IMR-90 (cell line): ENCODE measurements at regions not wholly inside any gene's neighbourhood (a gene's known extent, or its start where the extent isn't known, plus 50 kb on each side); places are given as distances from the start of the nearest gene placed in this dataset.

Source experiments
- ATAC-seq: fragments of 200-7000 bp; cut with Tn5 transposase; 2 replicates; pipeline ENCODE4 v1.9.1; 2020; ENCODE audit warnings: low read depth, mild to moderate bottlenecking, moderate library complexity
- BruUV-seq: library from RNA; stranded (reverse); fragments of 400-500 nt; replicated peaks from 2 replicates; lab custom pipeline; 2021; lab: Mats Ljungman, UMichigan
- CTCF ChIA-PET: fragments of 300-600 bp; formaldehyde crosslinking; extraction: SDS; loops from one replicate; lab custom pipeline; 2021; ENCODE audit warnings: antibody characterized with exemption; lab: Yijun Ruan, JAX
- POLR2A ChIA-PET: fragments of 300-600 bp; sonication (Branson Sonifier 250); formaldehyde crosslinking; loops from one replicate; lab custom pipeline; 2022; ENCODE audit warnings: antibody characterized with exemption; ENCODE audit not compliant: unreplicated experiment; lab: Charles Lee
- DNase-seq: peaks from one replicate; pipeline ENCODE4 v3.0.0; 2013
- H2AFZ ChIP-seq: replicated peaks from 2 replicates; pipeline ENCODE3; 2013; ENCODE audit warnings: low read length, mild to moderate bottlenecking; ENCODE audit not compliant: poor library complexity
- H2AK5ac ChIP-seq: 2 replicates; pipeline ENCODE4 v1.6.1; 2013; ENCODE audit warnings: low read depth, low read length, inconsistent platforms
- H2AK9ac ChIP-seq: replicated peaks from 2 replicates; pipeline ENCODE3; 2013; ENCODE audit warnings: mild to moderate bottlenecking, low read depth, low read length, moderate library complexity; ENCODE audit not compliant: poor library complexity
- H2BK120ac ChIP-seq: 2 replicates; pipeline ENCODE4 v1.6.1; 2013; ENCODE audit warnings: low read depth, low read length, inconsistent platforms
- H2BK15ac ChIP-seq: 3 replicates; pipeline ENCODE4 v1.6.1; 2013; ENCODE audit warnings: low read depth, low read length, inconsistent platforms
- H2BK20ac ChIP-seq: 2 replicates; pipeline ENCODE4 v1.6.1; 2013; ENCODE audit warnings: low read depth, mild to moderate bottlenecking, inconsistent platforms, low read length, moderate library complexity
- H2BK5ac ChIP-seq: 2 replicates; pipeline ENCODE4 v1.6.1; 2013; ENCODE audit warnings: mild to moderate bottlenecking, low read depth, low read length, inconsistent platforms; ENCODE audit not compliant: poor library complexity, severe bottlenecking
- H3K14ac ChIP-seq: replicated peaks from 2 replicates; pipeline ENCODE4 v1.6.1; 2013; ENCODE audit warnings: low read depth, low read length, inconsistent platforms
- H3K18ac ChIP-seq: 2 replicates; pipeline ENCODE4 v1.6.1; 2013; ENCODE audit warnings: low read depth, low read length, control low read depth
- H3K23ac ChIP-seq: 2 replicates; pipeline ENCODE4 v1.6.1; 2013; ENCODE audit warnings: low read depth, low read length, inconsistent platforms
- H3K27ac ChIP-seq: 2 replicates; pipeline ENCODE4 v1.5.1; 2013; ENCODE audit warnings: mild to moderate bottlenecking, control low read depth, low read length; ENCODE audit not compliant: insufficient read depth
- H3K27me3 ChIP-seq: 2 replicates; pipeline ENCODE4 v1.6.1; 2013; ENCODE audit warnings: low read length; ENCODE audit not compliant: control insufficient read depth, insufficient read depth
- H3K36me3 ChIP-seq: 2 replicates; pipeline ENCODE4 v1.6.1; 2013; ENCODE audit warnings: low read length, mixed read lengths; ENCODE audit not compliant: control insufficient read depth, insufficient read depth
- H3K4ac ChIP-seq: 2 replicates; pipeline ENCODE4 v1.6.1; 2013; ENCODE audit warnings: low read depth, low read length, inconsistent platforms
- H3K4me1 ChIP-seq: 2 replicates; pipeline ENCODE4 v1.6.1; 2013; ENCODE audit warnings: low read length, mixed read lengths; ENCODE audit not compliant: control insufficient read depth, insufficient read depth
- H3K4me2 ChIP-seq: 2 replicates; pipeline ENCODE4 v1.6.1; 2013; ENCODE audit warnings: low read depth, mild to moderate bottlenecking, control low read depth, low read length, moderate library complexity
- H3K4me3 ChIP-seq: 2 replicates; pipeline ENCODE4 v1.5.1; 2013; ENCODE audit warnings: low read depth, mild to moderate bottlenecking, control low read depth, low read length, moderate library complexity; ENCODE audit not compliant: insufficient read depth
- H3K56ac ChIP-seq: 2 replicates; pipeline ENCODE4 v1.6.1; 2013; ENCODE audit warnings: low read length, inconsistent platforms; ENCODE audit not compliant: insufficient read depth; ENCODE audit errors: extremely low read depth
- H3K79me1 ChIP-seq, 2 experiments: 2 replicates each; pipeline ENCODE4 v1.6.1; 2013; ENCODE audit warnings: low read length in 2 of 2, inconsistent platforms in 1 of 2, low read depth in 1 of 2
- H3K9ac ChIP-seq: 2 replicates; pipeline ENCODE4 v1.6.1; 2013; ENCODE audit warnings: low read depth, low read length, control low read depth
- H3K9me1 ChIP-seq: 2 replicates; pipeline ENCODE4 v1.6.1; 2013; ENCODE audit warnings: low read length, inconsistent platforms; ENCODE audit not compliant: insufficient read depth
- H3K9me3 ChIP-seq: 2 replicates; pipeline ENCODE4 v1.6.1; 2013; ENCODE audit warnings: low read length; ENCODE audit not compliant: control insufficient read depth, insufficient read depth
- H4K20me1 ChIP-seq: 2 replicates; pipeline ENCODE4 v1.6.1; 2013; ENCODE audit warnings: low read length, inconsistent platforms; ENCODE audit not compliant: insufficient read depth
- H4K5ac ChIP-seq: 2 replicates; pipeline ENCODE4 v1.6.1; 2013; ENCODE audit warnings: mild to moderate bottlenecking, low read depth, low read length, control low read depth
- H4K8ac ChIP-seq, 2 experiments: 2 replicates each; pipeline ENCODE4 v1.6.1; 2013; ENCODE audit warnings: low read depth in 2 of 2, low read length in 2 of 2, control low read depth in 1 of 2, inconsistent platforms in 1 of 2
- H4K91ac ChIP-seq: 2 replicates; pipeline ENCODE4 v1.6.1; 2013; ENCODE audit warnings: low read depth, low read length, inconsistent platforms; ENCODE audit not compliant: insufficient read depth
- BHLHE40 ChIP-seq: fragments of 150-350 bp; IDR thresholded peaks from 2 replicates; pipeline ENCODE4 v1.6.1; 2016; ENCODE audit warnings: mild to moderate bottlenecking, low read depth, low read length
- FOS ChIP-seq: fragments of 150-350 bp; IDR thresholded peaks from 2 replicates; pipeline ENCODE4 v1.6.1; 2016; ENCODE audit warnings: low read depth, low read length
- MAFK ChIP-seq: IDR thresholded peaks from 2 replicates; pipeline ENCODE4 v1.6.1; 2012; ENCODE audit warnings: low read depth, low read length, improper control_type of control experiment
- POLR2A ChIP-seq: IDR thresholded peaks from 2 replicates; pipeline ENCODE4 v1.6.1; 2012; ENCODE audit warnings: mild to moderate bottlenecking, low read depth, low read length
- RCOR1 ChIP-seq: IDR thresholded peaks from 2 replicates; pipeline ENCODE4 v1.6.1; 2012; ENCODE audit warnings: mild to moderate bottlenecking, low read length, improper control_type of control experiment; ENCODE audit not compliant: insufficient replicate concordance
- SMC3 ChIP-seq: fragments of 150-350 bp; IDR thresholded peaks from 2 replicates; pipeline ENCODE4 v1.6.1; 2016; ENCODE audit warnings: low read depth, mild to moderate bottlenecking, antibody characterized with exemption, low read length, moderate library complexity
- WGBS, 2 experiments: methylation state at CpG; one replicate each; pipeline versions ENCODE4 v1.1.5 to v1.1.7; 2013; ENCODE audit warnings: missing lambda C conversion rate in 2 of 2; ENCODE audit not compliant: insufficient read length in 1 of 2; ENCODE audit errors: extremely low coverage in 2 of 2; 5-methylcytosine and 5-hydroxymethylcytosine counted together
- dilution Hi-C: fragments of 300-500 bp; cut with HindIII; formaldehyde crosslinking; loops from one replicate; pipeline ENCODE4 v1.14.3; 2018; ENCODE audit warnings: low sequenced_read_pairs; ENCODE audit not compliant: unreplicated experiment
- in situ Hi-C: fragments of 300-500 bp; cut with MboI; formaldehyde crosslinking; loops from 3 replicates; pipeline ENCODE4 v1.14.3; 2019; ENCODE audit warnings: low sequenced_read_pairs, inconsistent platforms, mixed read lengths
- intact Hi-C: fragments of 100-400 bp; cut with micrococcal nuclease; formaldehyde crosslinking; loops from 2 replicates; pipeline ENCODE4 v1.10.0; 2022
- TF ChIP-seq, protein P1 (sequence below): fragments of 150-350 bp; IDR thresholded peaks from 2 replicates; pipeline ENCODE4 v1.6.1; 2016; ENCODE audit warnings: low read depth, mild to moderate bottlenecking, low read length, moderate library complexity, borderline replicate concordance
- TF ChIP-seq, protein P2 (sequence below): conservative IDR thresholded peaks from 2 replicates; pipeline ENCODE4 v1.5.1; 2012; ENCODE audit warnings: mild to moderate bottlenecking, low read depth, low read length, improper control_type of control experiment
- TF ChIP-seq, protein P3 (sequence below): fragments of 150-350 bp; IDR thresholded peaks from 2 replicates; pipeline ENCODE4 v1.6.1; 2017; ENCODE audit warnings: mild to moderate bottlenecking, antibody characterized with exemption, low read length, low read depth

DNA sequence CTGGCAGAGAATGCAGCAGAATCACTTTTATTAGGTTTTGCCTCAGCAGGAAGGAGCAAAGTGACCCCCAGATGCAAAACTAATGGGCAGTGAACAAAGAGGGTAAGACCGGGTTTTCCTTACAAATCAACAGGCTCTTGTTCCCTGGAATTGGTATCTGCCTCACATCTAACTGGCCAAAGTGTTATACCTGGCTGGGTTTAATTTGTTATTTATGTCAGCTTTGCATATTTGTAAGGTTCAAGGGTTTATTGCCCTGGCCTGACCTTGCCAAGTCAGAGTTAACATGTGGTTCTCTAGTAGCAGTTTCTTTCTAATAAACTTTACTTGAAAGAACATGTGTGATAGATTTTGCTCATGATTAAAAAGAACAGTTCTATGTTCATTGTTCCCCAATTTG, 431.7 kb upstream of the NR2F2 start:
- no peak overlapping the region for H3K23ac ChIP-seq
- H3K4me2 ChIP-seq: no peak overlapping the region
- H2BK20ac ChIP-seq: no peak overlapping the region
- H4K91ac ChIP-seq: no peak overlapping the region
- no peaks in the 10 kb centered on the region for H4K20me1 ChIP-seq
- dilution Hi-C loops: no loop called here
- no peak for DNase-seq
- H3K27me3 ChIP-seq: no peaks in the 10 kb centered on the region; the same call in 1 of the 2 replicates
- no peak overlapping the region for H3K4me3 ChIP-seq
- ChIA-PET CTCF (no interaction called here), POLR2A (no interaction called here)
- ATAC-seq: no peak
- WGBS, 2 experiments: no CpG with 5 or more reads among the region's 1 CpG
- H3K4ac ChIP-seq: no peak overlapping the region
- intact Hi-C loops: no loop called here
- BruUV-seq: no TSS peak
- no peaks in the 10 kb centered on the region for H3K36me3 ChIP-seq
- H3K79me1 ChIP-seq: no peaks in the 10 kb centered on the region
- no peaks in the 10 kb centered on the region for H3K9me3 ChIP-seq
- no peak overlapping the region for H2BK15ac ChIP-seq
- H3K27ac ChIP-seq: no peak overlapping the region
- TF ChIP-seq, protein P1, sequence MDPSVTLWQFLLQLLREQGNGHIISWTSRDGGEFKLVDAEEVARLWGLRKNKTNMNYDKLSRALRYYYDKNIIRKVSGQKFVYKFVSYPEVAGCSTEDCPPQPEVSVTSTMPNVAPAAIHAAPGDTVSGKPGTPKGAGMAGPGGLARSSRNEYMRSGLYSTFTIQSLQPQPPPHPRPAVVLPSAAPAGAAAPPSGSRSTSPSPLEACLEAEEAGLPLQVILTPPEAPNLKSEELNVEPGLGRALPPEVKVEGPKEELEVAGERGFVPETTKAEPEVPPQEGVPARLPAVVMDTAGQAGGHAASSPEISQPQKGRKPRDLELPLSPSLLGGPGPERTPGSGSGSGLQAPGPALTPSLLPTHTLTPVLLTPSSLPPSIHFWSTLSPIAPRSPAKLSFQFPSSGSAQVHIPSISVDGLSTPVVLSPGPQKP: no peak
- TF ChIP-seq, protein P2, sequence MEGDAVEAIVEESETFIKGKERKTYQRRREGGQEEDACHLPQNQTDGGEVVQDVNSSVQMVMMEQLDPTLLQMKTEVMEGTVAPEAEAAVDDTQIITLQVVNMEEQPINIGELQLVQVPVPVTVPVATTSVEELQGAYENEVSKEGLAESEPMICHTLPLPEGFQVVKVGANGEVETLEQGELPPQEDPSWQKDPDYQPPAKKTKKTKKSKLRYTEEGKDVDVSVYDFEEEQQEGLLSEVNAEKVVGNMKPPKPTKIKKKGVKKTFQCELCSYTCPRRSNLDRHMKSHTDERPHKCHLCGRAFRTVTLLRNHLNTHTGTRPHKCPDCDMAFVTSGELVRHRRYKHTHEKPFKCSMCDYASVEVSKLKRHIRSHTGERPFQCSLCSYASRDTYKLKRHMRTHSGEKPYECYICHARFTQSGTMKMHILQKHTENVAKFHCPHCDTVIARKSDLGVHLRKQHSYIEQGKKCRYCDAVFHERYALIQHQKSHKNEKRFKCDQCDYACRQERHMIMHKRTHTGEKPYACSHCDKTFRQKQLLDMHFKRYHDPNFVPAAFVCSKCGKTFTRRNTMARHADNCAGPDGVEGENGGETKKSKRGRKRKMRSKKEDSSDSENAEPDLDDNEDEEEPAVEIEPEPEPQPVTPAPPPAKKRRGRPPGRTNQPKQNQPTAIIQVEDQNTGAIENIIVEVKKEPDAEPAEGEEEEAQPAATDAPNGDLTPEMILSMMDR: no peak
- TF ChIP-seq RCOR1 (no peak), MAFK (no peak), FOS (no peak), POLR2A (no peak), SMC3 (no peak), BHLHE40 (no peak)
- TF ChIP-seq, protein P3, sequence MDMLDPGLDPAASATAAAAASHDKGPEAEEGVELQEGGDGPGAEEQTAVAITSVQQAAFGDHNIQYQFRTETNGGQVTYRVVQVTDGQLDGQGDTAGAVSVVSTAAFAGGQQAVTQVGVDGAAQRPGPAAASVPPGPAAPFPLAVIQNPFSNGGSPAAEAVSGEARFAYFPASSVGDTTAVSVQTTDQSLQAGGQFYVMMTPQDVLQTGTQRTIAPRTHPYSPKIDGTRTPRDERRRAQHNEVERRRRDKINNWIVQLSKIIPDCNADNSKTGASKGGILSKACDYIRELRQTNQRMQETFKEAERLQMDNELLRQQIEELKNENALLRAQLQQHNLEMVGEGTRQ: no peak
- H3K9ac ChIP-seq: no peak overlapping the region
- no peak overlapping the region for H3K56ac ChIP-seq
- no peaks in the 10 kb centered on the region for H3K4me1 ChIP-seq
- H4K5ac ChIP-seq: no peak overlapping the region
- no peak overlapping the region for H3K14ac ChIP-seq
- H2AFZ ChIP-seq: no peak overlapping the region
- in situ Hi-C loops: no loop called here
- H2AK5ac ChIP-seq: no peak overlapping the region
- no peak overlapping the region for H2BK120ac ChIP-seq
- H3K9me1 ChIP-seq: no peaks in the 10 kb centered on the region
- H2AK9ac ChIP-seq: no peak overlapping the region
- no peak overlapping the region for H4K8ac ChIP-seq
- H2BK5ac ChIP-seq: no peak overlapping the region
- H3K18ac ChIP-seq: no peak overlapping the region
